COR-L47 (cell line): ENCODE measurements at regions not wholly inside any gene's neighbourhood (a gene's known extent, or its start where the extent isn't known, plus 50 kb on each side); places are given as distances from the start of the nearest gene placed in this dataset.
"Not testable (repeated sequence)": the region's sequence is repeated elsewhere in the genome, so short reads cannot be mapped to it uniquely, and the experiment has no call there.

Experiments used
- DNase-seq: peaks from one replicate; lab custom pipeline; 2025; lab: John Stamatoyannopoulos, UW

- no peak for DNase-seq
Measured at GRCh38 chr6:106799031-106799894, 169.9 kb downstream of the QRSL1 start.

- DNase-seq: no peak
Measured at GRCh38 chr6:106797186-106797585, 167.8 kb downstream of the QRSL1 start.

- no peak for DNase-seq
Measured at GRCh38 chr6:106796781-106797180, 167.4 kb downstream of the QRSL1 start.

- no peak for DNase-seq
Measured at GRCh38 chr6:106794129-106794528, 164.8 kb downstream of the QRSL1 start.

GRCh38 chr6:106792536-106793236 is 163.3 kb downstream of the QRSL1 start:
- DNase-seq: no peak

- no peak for DNase-seq
Measured at GRCh38 chr6:106790935-106791334, 161.6 kb downstream of the QRSL1 start.

- no peak for DNase-seq
Measured at GRCh38 chr6:106790149-106790770, 160.9 kb downstream of the QRSL1 start.

- no peak for DNase-seq
Measured at GRCh38 chr6:106789428-106790148, 160.2 kb downstream of the QRSL1 start.

GRCh38 chr6:106788761-106789160 is 159.4 kb downstream of the QRSL1 start:
- no peak for DNase-seq

- DNase-seq: no peak
Measured at GRCh38 chr6:106787327-106788196, 158.2 kb downstream of the QRSL1 start.

- DNase-seq: no peak
Measured at GRCh38 chr6:106785298-106785697, 155.9 kb downstream of the QRSL1 start.

GRCh38 chr6:106783640-106784566 is 154.5 kb downstream of the QRSL1 start:
- DNase-seq: no peak

GRCh38 chr6:106782536-106783285 is 153.3 kb downstream of the QRSL1 start:
- DNase-seq: no peak

GRCh38 chr6:106779552-106779951 is 150.2 kb downstream of the QRSL1 start:
- DNase-seq: not testable (repeated sequence)

- DNase-seq: no peak
Measured at GRCh38 chr6:106778943-106779342, 149.6 kb downstream of the QRSL1 start.

GRCh38 chr6:106773996-106774629 is 144.7 kb downstream of the QRSL1 start:
- no peak for DNase-seq

GRCh38 chr6:106773522-106773921 is 144.1 kb downstream of the QRSL1 start:
- no peak for DNase-seq

- no peak for DNase-seq
Measured at GRCh38 chr6:106772270-106773142, 143.1 kb downstream of the QRSL1 start.
